ENCODE measurements at regions not wholly inside any gene's neighbourhood (a gene's known extent, or its start where the extent isn't known, plus 50 kb on each side); places are given as distances from the start of the nearest gene placed in this dataset.
A peak's percentile ranks its signal among the peaks of the same experiment; 100 is the strongest.
"Not testable (repeated sequence)": the region's sequence is repeated elsewhere in the genome, so short reads cannot be mapped to it uniquely, and the experiment has no call there.

- DNase-seq: not testable (repeated sequence)
Measured at GRCh38 chr6:85356743-85357142, 93.1 kb upstream of the NT5E start.

- DNase-seq: no peak
Measured at GRCh38 chr6:85355816-85356215, 94.1 kb upstream of the NT5E start.

GRCh38 chr6:85354761-85355618 is 94.9 kb upstream of the NT5E start:
- DNase-seq: peak; percentile 27

GRCh38 chr6:85353012-85353411 is 96.9 kb upstream of the NT5E start:
- no peak for DNase-seq

- DNase-seq: no peak
Measured at GRCh38 chr6:85348643-85349042, 101.2 kb upstream of the NT5E start.

- DNase-seq: no peak
Measured at GRCh38 chr6:85347812-85348211, 102.1 kb upstream of the NT5E start.

GRCh38 chr6:85346196-85346595 is 103.7 kb upstream of the NT5E start:
- DNase-seq: no peak

- no peak for DNase-seq
Measured at GRCh38 chr6:85344996-85345395, 104.9 kb upstream of the NT5E start.

GRCh38 chr6:85343428-85343827 is 106.5 kb upstream of the NT5E start:
- DNase-seq: no peak

- no peak for DNase-seq
Measured at GRCh38 chr6:85329196-85329595, 120.7 kb upstream of the NT5E start.

- DNase-seq: not testable (repeated sequence)
Measured at GRCh38 chr6:85325811-85326210, 124.1 kb upstream of the NT5E start.

GRCh38 chr6:85323435-85324040 is 126.3 kb upstream of the NT5E start:
- DNase-seq: peak; percentile 61

GRCh38 chr6:85322446-85323105 is 127.3 kb upstream of the NT5E start:
- no peak for DNase-seq

GRCh38 chr6:85321906-85322305 is 128.0 kb upstream of the NT5E start:
- DNase-seq: no peak

- no peak for DNase-seq
Measured at GRCh38 chr6:85314586-85314985, 135.3 kb upstream of the NT5E start.

- no peak for DNase-seq
Measured at GRCh38 chr6:85300581-85300980, 149.3 kb upstream of the NT5E start.

- DNase-seq: no peak
Measured at GRCh38 chr6:85298553-85298952, 151.3 kb upstream of the NT5E start.

- no peak for DNase-seq
Measured at GRCh38 chr6:85291326-85291725, 158.6 kb upstream of the NT5E start.

- no peak for DNase-seq
Measured at GRCh38 chr6:85287654-85288053, 162.2 kb upstream of the NT5E start.

GRCh38 chr6:85287158-85287557 is 162.7 kb upstream of the NT5E start:
- DNase-seq: no peak

- not testable (repeated sequence) for DNase-seq
Measured at GRCh38 chr6:85286507-85286906, 163.4 kb upstream of the NT5E start.

- no peak for DNase-seq
Measured at GRCh38 chr6:85285934-85286333, 163.9 kb upstream of the NT5E start.

GRCh38 chr6:85285114-85285513 is 164.8 kb upstream of the NT5E start:
- DNase-seq: no peak

GRCh38 chr6:85283436-85283835 is 166.4 kb upstream of the NT5E start:
- no peak for DNase-seq
